ENCODE measurements at regions not wholly inside any gene's neighbourhood (a gene's known extent, or its start where the extent isn't known, plus 50 kb on each side); places are given as distances from the start of the nearest gene placed in this dataset.

DNA sequence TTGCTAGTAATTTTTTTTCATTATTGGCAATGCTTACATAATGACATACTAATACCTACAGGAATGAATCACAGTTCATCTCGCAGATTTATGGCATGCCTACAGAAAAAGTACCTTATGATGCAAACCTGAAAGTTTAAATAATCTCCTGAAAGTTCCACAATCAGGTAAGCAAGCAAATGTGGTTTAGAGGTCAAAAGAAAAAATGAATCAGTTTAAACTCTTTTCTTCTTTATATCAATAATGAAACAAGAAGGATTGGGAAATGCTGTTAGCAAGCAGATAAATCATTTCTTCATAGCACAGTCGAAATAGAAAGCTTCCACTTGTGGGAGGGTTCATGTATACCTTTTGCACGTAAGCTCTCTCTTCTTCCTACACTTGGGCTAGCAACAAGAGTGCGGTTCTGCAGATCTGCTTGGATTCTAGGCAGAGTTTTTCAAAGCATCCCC, 53.7 kb upstream of the MTPN start:
- TF ChIP-seq, protein P1, sequence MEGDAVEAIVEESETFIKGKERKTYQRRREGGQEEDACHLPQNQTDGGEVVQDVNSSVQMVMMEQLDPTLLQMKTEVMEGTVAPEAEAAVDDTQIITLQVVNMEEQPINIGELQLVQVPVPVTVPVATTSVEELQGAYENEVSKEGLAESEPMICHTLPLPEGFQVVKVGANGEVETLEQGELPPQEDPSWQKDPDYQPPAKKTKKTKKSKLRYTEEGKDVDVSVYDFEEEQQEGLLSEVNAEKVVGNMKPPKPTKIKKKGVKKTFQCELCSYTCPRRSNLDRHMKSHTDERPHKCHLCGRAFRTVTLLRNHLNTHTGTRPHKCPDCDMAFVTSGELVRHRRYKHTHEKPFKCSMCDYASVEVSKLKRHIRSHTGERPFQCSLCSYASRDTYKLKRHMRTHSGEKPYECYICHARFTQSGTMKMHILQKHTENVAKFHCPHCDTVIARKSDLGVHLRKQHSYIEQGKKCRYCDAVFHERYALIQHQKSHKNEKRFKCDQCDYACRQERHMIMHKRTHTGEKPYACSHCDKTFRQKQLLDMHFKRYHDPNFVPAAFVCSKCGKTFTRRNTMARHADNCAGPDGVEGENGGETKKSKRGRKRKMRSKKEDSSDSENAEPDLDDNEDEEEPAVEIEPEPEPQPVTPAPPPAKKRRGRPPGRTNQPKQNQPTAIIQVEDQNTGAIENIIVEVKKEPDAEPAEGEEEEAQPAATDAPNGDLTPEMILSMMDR (conservative IDR thresholded peaks at IDR 0.05) = no peak
- no peak for TF ChIP-seq ZFX (IDR thresholded peaks at IDR 0.05)

Measured in C4-2B (cell line).